Glutamatergic neuron (in vitro differentiated cells): ENCODE measurements at regions not wholly inside any gene's neighbourhood (a gene's known extent, or its start where the extent isn't known, plus 50 kb on each side); places are given as distances from the start of the nearest gene placed in this dataset.

Source experiments
- DNase-seq: peaks from one replicate; pipeline ENCODE4 v3.0.0; 2022
- H3K27ac Mint-ChIP-seq: one replicate; pipeline ENCODE4 v1.8.0; 2020; ENCODE audit warnings: mild to moderate bottlenecking, mixed read lengths, inconsistent platforms; ENCODE audit not compliant: unreplicated experiment
- H3K27me3 Mint-ChIP-seq: one replicate; pipeline ENCODE4 v1.8.0; 2020; ENCODE audit warnings: mild to moderate bottlenecking, moderate library complexity, mixed read lengths, inconsistent platforms; ENCODE audit not compliant: unreplicated experiment
- H3K36me3 Mint-ChIP-seq: one replicate; pipeline ENCODE4 v1.8.0; 2020; ENCODE audit warnings: mild to moderate bottlenecking, mixed read lengths, inconsistent platforms; ENCODE audit not compliant: unreplicated experiment
- H3K4me1 Mint-ChIP-seq: one replicate; pipeline ENCODE4 v1.8.0; 2020; ENCODE audit warnings: mild to moderate bottlenecking, low read depth, mixed read lengths, inconsistent platforms; ENCODE audit not compliant: unreplicated experiment
- H3K4me3 Mint-ChIP-seq: one replicate; pipeline ENCODE4 v1.8.0; 2020; ENCODE audit warnings: mild to moderate bottlenecking, mixed read lengths, inconsistent platforms; ENCODE audit not compliant: unreplicated experiment
- H3K9me3 Mint-ChIP-seq: one replicate; pipeline ENCODE4 v1.8.0; 2020; ENCODE audit warnings: mild to moderate bottlenecking, moderate library complexity, mixed read lengths, inconsistent platforms; ENCODE audit not compliant: unreplicated experiment
- TF ChIP-seq, protein P1 (sequence below): fragments of 200-600 bp; sonication (generic); IDR thresholded peaks from one replicate; pipeline ENCODE4 v1.5.0; 2021; ENCODE audit not compliant: partially characterized antibody, unreplicated experiment

DNA sequence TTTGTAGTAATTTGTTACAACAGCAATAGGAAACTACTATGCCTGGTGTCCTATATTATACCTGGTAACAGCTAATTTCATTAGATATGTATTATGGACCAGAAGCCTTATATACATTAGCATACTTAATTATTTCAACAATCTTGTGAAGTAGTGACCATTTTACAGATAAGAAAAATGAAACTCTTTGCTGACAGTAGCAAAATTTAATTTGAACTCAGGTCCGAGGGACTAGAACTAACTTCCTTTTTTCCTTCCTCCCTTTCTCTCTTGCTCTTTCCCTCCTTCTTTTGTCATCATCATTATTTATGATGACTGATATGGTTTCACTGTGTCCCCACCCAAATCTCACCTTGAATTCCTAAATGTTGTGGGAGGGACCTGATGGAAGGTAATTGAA, 482.0 kb downstream of the SNAPC1 start:
- no peak for DNase-seq
- Mint-ChIP-seq H3K4me3 (no peak overlapping the region), H3K4me1 (no peaks in the 10 kb centered on the region), H3K9me3 (no peaks in the 10 kb centered on the region), H3K36me3 (no peaks in the 10 kb centered on the region), H3K27ac (no peak overlapping the region), H3K27me3 (no peaks in the 10 kb centered on the region)
- TF ChIP-seq, protein P1, sequence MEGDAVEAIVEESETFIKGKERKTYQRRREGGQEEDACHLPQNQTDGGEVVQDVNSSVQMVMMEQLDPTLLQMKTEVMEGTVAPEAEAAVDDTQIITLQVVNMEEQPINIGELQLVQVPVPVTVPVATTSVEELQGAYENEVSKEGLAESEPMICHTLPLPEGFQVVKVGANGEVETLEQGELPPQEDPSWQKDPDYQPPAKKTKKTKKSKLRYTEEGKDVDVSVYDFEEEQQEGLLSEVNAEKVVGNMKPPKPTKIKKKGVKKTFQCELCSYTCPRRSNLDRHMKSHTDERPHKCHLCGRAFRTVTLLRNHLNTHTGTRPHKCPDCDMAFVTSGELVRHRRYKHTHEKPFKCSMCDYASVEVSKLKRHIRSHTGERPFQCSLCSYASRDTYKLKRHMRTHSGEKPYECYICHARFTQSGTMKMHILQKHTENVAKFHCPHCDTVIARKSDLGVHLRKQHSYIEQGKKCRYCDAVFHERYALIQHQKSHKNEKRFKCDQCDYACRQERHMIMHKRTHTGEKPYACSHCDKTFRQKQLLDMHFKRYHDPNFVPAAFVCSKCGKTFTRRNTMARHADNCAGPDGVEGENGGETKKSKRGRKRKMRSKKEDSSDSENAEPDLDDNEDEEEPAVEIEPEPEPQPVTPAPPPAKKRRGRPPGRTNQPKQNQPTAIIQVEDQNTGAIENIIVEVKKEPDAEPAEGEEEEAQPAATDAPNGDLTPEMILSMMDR = no peak

DNA sequence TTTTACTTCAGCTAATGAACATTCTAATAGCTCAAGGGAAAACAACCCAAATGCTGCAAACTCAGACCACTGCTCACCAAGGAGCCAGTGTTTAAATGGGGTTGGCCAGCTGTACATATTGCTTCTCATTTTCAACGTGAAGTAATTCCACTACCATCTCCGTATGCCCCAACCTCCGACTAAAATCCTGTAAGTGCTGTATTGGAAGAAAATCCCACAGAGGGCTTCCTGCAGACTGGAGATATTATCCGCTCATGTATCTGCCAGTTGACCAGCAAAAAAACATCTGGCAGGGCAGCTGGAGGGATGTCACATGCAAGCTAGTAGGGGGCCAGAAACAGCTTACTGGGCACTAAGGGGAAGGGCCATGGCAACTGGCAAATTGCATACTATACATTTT, 485.0 kb downstream of the SNAPC1 start:
- no peaks in the 10 kb centered on the region for H3K9me3 Mint-ChIP-seq
- TF ChIP-seq, protein P1 = no peak
- H3K4me1 Mint-ChIP-seq = no peaks in the 10 kb centered on the region
- H3K27ac Mint-ChIP-seq = no peak overlapping the region
- H3K4me3 Mint-ChIP-seq = no peak overlapping the region
- H3K27me3 Mint-ChIP-seq = peaks cover 3% of the 10 kb centered on the region
- no peaks in the 10 kb centered on the region for H3K36me3 Mint-ChIP-seq
- no peak for DNase-seq

DNA sequence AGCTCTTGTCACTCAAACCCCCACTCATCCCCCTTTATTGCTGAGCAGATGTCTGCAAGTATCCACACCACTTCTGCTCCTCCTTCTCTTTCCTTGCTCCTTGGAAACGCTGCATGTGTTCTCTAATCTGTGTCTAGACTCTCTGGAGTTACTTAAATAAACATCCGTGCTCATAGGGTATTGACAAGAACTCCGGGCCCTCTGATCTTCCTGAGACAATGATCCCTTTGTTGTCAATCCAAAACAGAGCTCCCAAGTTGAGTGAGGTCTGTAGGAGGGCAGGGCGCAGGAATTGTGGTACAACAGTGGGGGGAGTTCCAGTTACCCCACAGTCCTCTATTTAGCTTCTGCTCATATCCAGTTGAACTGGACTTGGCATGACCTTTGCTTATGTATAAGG, 489.0 kb downstream of the SNAPC1 start:
- TF ChIP-seq, protein P1 = no peak
- Mint-ChIP-seq H3K27ac (no peak overlapping the region), H3K27me3 (peaks cover 3% of the 10 kb centered on the region), H3K4me1 (no peaks in the 10 kb centered on the region), H3K4me3 (no peak overlapping the region), H3K9me3 (no peaks in the 10 kb centered on the region), H3K36me3 (no peaks in the 10 kb centered on the region)
- no peak for DNase-seq

DNA sequence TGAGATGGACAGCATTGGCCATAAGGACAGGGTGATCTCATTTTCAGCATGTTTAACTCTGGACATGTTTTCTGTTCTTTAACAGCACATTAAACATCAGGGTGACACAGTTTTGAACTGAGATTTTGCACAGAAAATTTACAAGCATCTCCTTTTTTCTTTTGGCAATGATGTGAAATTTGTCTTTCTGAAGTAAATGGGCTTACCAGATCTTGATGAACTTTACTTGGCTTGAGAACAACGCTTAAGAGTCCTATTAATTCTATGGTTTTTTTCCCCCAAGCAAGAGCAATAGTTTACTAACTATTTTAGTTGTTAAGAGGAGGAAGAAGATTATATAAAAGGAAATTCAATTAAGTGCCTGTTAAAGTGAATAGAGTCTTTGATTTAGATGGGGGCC, 491.0 kb downstream of the SNAPC1 start:
- Mint-ChIP-seq H3K27ac (no peak overlapping the region), H3K36me3 (no peaks in the 10 kb centered on the region), H3K4me1 (no peaks in the 10 kb centered on the region), H3K9me3 (no peaks in the 10 kb centered on the region), H3K27me3 (peaks cover 3% of the 10 kb centered on the region), H3K4me3 (no peak overlapping the region)
- DNase-seq = no peak
- TF ChIP-seq, protein P1 = no peak

DNA sequence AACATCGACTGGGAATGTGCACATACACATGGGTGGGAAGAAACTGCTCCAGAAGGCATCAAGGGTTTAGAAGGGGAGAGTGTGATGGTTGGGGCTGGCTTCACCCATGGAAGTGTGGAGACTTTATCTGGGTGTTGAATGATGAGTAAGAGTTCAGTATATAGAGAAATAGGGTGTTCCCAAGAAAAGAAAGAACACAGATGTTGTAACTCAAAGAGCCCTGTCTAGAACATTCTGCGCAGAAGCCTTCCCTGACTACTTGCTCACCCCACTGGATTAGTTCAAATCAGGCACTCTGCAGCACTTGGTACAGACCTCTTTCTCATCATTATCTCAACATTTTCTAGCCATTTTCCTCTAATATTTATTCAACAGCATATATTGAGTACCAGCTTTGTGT, 491.7 kb downstream of the SNAPC1 start:
- DNase-seq = no peak
- TF ChIP-seq, protein P1 = no peak

More for the DNA sequence above, 491.7 kb downstream of the SNAPC1 start:
- Mint-ChIP-seq H3K4me1 (no peaks in the 10 kb centered on the region), H3K27ac (no peak overlapping the region), H3K4me3 (no peak overlapping the region), H3K9me3 (no peaks in the 10 kb centered on the region), H3K36me3 (no peaks in the 10 kb centered on the region), H3K27me3 (peaks cover 3% of the 10 kb centered on the region)
